Urothelium cell line (cell line): ENCODE measurements at regions not wholly inside any gene's neighbourhood (a gene's known extent, or its start where the extent isn't known, plus 50 kb on each side); places are given as distances from the start of the nearest gene placed in this dataset.
A peak's percentile ranks its signal among the peaks of the same experiment; 100 is the strongest.
"Not testable (repeated sequence)": the region's sequence is repeated elsewhere in the genome, so short reads cannot be mapped to it uniquely, and the experiment has no call there.

ENCODE experiments used
- DNase-seq: peaks from one replicate; pipeline ENCODE4 v3.0.0; 2011; ENCODE audit warnings: low spot score, mixed read lengths
- FAIRE-seq: peaks from 2 replicates; lab custom pipeline; 2011; peaks lifted over from hg19 to GRCh38; lab: Jason Lieb, UNC

GRCh38 chr2:230593765-230594164 lies 118.9 kb upstream of the CAB39 start:
- FAIRE-seq (no peak), DNase-seq (no peak)

- DNase-seq: no peak
- FAIRE-seq: no peak
Observed at GRCh38 chr2:230594286-230594840, 118.3 kb upstream of the CAB39 start.

GRCh38 chr2:230599853-230600252 lies 112.8 kb upstream of the CAB39 start:
- DNase-seq (no peak), FAIRE-seq (no peak)

GRCh38 chr2:230600285-230600684 lies 112.4 kb upstream of the CAB39 start:
- no peak for DNase-seq
- FAIRE-seq: no peak

GRCh38 chr2:230600881-230601280 lies 111.8 kb upstream of the CAB39 start:
- no peak for FAIRE-seq
- DNase-seq: no peak

GRCh38 chr2:230601510-230601909 lies 111.1 kb upstream of the CAB39 start:
- DNase-seq (no peak), FAIRE-seq (no peak)

- DNase-seq (no peak), FAIRE-seq (no peak)
Observed at GRCh38 chr2:230602562-230603230, 109.9 kb upstream of the CAB39 start.

- DNase-seq, FAIRE-seq: not testable (repeated sequence)
Observed at GRCh38 chr2:230603317-230603716, 109.3 kb upstream of the CAB39 start.

GRCh38 chr2:230604158-230604557 lies 108.5 kb upstream of the CAB39 start:
- FAIRE-seq, DNase-seq: not testable (repeated sequence)

- DNase-seq (no peak), FAIRE-seq (no peak)
Observed at GRCh38 chr2:230614040-230614439, 98.6 kb upstream of the CAB39 start.

- DNase-seq (no peak), FAIRE-seq (no peak)
Observed at GRCh38 chr2:230614913-230615332, 97.7 kb upstream of the CAB39 start.

- DNase-seq: peak; percentile 54
- FAIRE-seq: not testable (repeated sequence)
Observed at GRCh38 chr2:230617256-230617706, 95.4 kb upstream of the CAB39 start.

GRCh38 chr2:230619491-230619890 lies 93.2 kb upstream of the CAB39 start:
- DNase-seq (no peak), FAIRE-seq (no peak)

GRCh38 chr2:230625220-230625619 lies 87.4 kb upstream of the CAB39 start:
- DNase-seq, FAIRE-seq: not testable (repeated sequence)

GRCh38 chr2:230627091-230627490 lies 85.6 kb upstream of the CAB39 start:
- not testable (repeated sequence) for FAIRE-seq

GRCh38 chr2:230627806-230628724 lies 84.6 kb upstream of the CAB39 start:
- DNase-seq (no peak), FAIRE-seq (no peak)

More at GRCh38 chr2:230627091-230627490, 85.6 kb upstream of the CAB39 start:
- not testable (repeated sequence) for DNase-seq

- no peak for DNase-seq
- FAIRE-seq: no peak
Observed at GRCh38 chr2:230631470-230631869, 81.2 kb upstream of the CAB39 start.

GRCh38 chr2:230634146-230634545 lies 78.5 kb upstream of the CAB39 start:
- FAIRE-seq: no peak
- no peak for DNase-seq

GRCh38 chr2:230634721-230635313 lies 77.8 kb upstream of the CAB39 start:
- not testable (repeated sequence) for DNase-seq, FAIRE-seq

- FAIRE-seq (no peak), DNase-seq (no peak)
Observed at GRCh38 chr2:230636684-230637271, 75.9 kb upstream of the CAB39 start.

GRCh38 chr2:230637486-230637885 lies 75.2 kb upstream of the CAB39 start:
- not testable (repeated sequence) for FAIRE-seq, DNase-seq
